ENCODE measurements at regions not wholly inside any gene's neighbourhood (a gene's known extent, or its start where the extent isn't known, plus 50 kb on each side); places are given as distances from the start of the nearest gene placed in this dataset.

DNA sequence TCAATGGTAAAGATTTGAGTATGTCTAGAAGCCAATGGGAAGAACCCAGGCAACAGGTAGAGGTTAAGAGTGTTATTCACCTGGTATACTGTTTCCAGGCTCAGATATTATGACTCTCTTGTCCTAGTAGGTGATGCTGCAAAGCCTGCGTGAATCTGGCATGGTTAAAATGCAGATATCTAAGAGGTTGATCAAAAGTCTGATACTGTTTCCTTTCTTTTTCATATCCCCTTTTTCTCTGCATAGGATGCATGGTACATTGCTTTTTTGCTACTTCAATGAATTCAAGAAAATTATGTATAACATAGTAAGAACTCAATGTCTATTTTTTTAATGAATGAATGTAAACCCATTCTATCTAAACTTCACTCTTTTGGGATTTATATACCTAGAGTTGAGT lies 284.3 kb upstream of the KHDRBS2 start:
- WGBS: 72% methylated on average over 1 of the region's 1 CpG
- Histone ChIP-seq H3K9me3 (ENCODE audit: control insufficient read depth, low read length) (no peaks in the 10 kb centered on the region), H3K4me3 (ENCODE audit: low read length) (no peak overlapping the region), H3K4me1 (ENCODE audit: control insufficient read depth, insufficient read depth, low read length) (no peaks in the 10 kb centered on the region), H3K27ac (ENCODE audit: low read length) (no peak overlapping the region), H3K27me3 (ENCODE audit: control insufficient read depth, insufficient read depth) (no peaks in the 10 kb centered on the region)
- no peak for DNase-seq
- ATAC-seq: no peak
- intact Hi-C loops (cut with DNase I): no loop called here

DNA sequence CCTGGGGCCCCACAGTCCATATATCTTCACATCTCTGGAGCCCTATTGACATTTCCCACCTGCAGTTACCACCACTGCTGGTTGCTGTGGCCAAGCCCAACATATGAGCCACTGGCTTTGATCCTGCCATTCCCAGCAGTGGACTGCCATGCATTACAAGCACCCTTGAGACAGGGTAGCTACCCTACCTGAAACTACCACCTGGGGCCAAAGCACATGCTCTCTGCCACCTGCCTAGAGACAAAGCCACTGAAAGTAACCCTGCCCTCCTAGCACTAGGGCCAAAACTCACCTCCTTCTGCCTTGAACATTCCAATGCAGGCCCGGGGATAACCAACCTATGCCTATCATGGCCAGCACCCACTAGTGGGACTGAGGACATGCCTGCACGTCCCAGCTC lies 255.5 kb upstream of the KHDRBS2 start:
- intact Hi-C loops (cut with DNase I): no loop called here
- no peak for ATAC-seq
- 69% methylated on average over 2 of the region's 2 CpGs for WGBS
- DNase-seq: no peak
- no peak overlapping the region for H3K27ac ChIP-seq (ENCODE audit: low read length)
- H3K4me3 ChIP-seq (ENCODE audit: low read length): no peak overlapping the region
- H3K27me3 ChIP-seq (ENCODE audit: control insufficient read depth, insufficient read depth): no peaks in the 10 kb centered on the region
- no peaks in the 10 kb centered on the region for H3K9me3 ChIP-seq (ENCODE audit: control insufficient read depth, low read length)
- no peaks in the 10 kb centered on the region for H3K4me1 ChIP-seq (ENCODE audit: control insufficient read depth, insufficient read depth, low read length)

- DNase-seq: no peak
- H3K27me3 ChIP-seq (ENCODE audit: control insufficient read depth, insufficient read depth): no peaks in the 10 kb centered on the region
- no peaks in the 10 kb centered on the region for H3K4me1 ChIP-seq (ENCODE audit: control insufficient read depth, insufficient read depth, low read length)
- H3K27ac ChIP-seq (ENCODE audit: low read length): no peak overlapping the region
- H3K4me3 ChIP-seq (ENCODE audit: low read length): no peak overlapping the region
- 48% methylated on average over 2 of the region's 2 CpGs for whole genome bisulfite sequencing
- intact Hi-C loops (cut with DNase I): no loop called here
- no peaks in the 10 kb centered on the region for H3K9me3 ChIP-seq (ENCODE audit: control insufficient read depth, low read length)
- no peak for ATAC-seq
Observed at GRCh38 chr6:62530985-62531384, 245.0 kb upstream of the KHDRBS2 start.

- H3K27ac ChIP-seq (ENCODE audit: low read length): no peak overlapping the region
- no peak overlapping the region for H3K4me3 ChIP-seq (ENCODE audit: low read length)
- DNase-seq (no peak), ATAC-seq (no peak)
- 68% methylated on average over 3 of the region's 3 CpGs for WGBS
- H3K4me1 ChIP-seq (ENCODE audit: control insufficient read depth, insufficient read depth, low read length): no peaks in the 10 kb centered on the region
- intact Hi-C loops (cut with DNase I): no loop called here
- no peaks in the 10 kb centered on the region for H3K9me3 ChIP-seq (ENCODE audit: control insufficient read depth, low read length)
- H3K27me3 ChIP-seq (ENCODE audit: control insufficient read depth, insufficient read depth): no peaks in the 10 kb centered on the region
Observed at GRCh38 chr6:62528894-62529526, 243.0 kb upstream of the KHDRBS2 start.

DNA sequence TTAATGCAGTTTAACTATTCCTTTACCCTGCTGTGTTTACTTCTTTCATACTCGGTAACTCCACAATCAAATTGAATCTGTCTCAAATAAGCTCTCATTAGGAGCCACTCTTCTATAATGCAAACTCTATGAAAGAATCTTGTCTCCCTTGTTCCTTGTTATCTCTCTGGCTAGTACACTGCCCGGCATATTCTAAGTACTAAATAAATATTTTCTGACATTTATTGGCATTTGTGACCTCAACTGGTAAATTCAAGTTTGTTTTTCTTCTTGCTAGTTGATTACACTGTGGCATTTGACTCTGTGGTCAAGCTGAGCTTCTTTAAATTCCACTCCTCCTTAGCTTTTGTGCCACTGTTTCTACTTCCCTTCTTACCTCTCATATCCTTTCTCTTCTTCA lies 237.6 kb upstream of the KHDRBS2 start:
- no peak for DNase-seq
- intact Hi-C loops (cut with DNase I): no loop called here
- Histone ChIP-seq H3K4me1 (ENCODE audit: control insufficient read depth, insufficient read depth, low read length) (no peaks in the 10 kb centered on the region), H3K27me3 (ENCODE audit: control insufficient read depth, insufficient read depth) (no peaks in the 10 kb centered on the region), H3K9me3 (ENCODE audit: control insufficient read depth, low read length) (no peaks in the 10 kb centered on the region), H3K4me3 (ENCODE audit: low read length) (no peak overlapping the region), H3K27ac (ENCODE audit: low read length) (no peak overlapping the region)
- 48% methylated on average over 2 of the region's 2 CpGs for WGBS
- ATAC-seq: no peak

DNA sequence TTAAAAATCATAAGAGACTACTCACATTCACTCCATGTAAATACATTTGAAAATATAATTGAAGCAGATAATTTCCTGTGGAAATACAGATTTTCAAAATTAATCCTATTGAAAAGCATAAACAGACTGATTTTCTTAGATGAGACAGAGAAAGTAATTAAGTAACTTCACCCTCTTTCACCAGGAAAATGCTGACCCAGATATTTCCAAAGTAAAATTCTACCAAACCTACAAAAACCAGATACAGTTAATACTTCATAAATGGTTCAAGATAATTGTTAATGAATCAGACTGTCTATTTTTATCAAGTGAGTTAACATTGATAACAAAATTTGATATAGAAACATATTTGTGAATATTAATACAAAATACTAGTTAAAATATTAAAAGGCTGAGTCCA lies 233.5 kb upstream of the KHDRBS2 start:
- H3K4me3 ChIP-seq (ENCODE audit: low read length): no peak overlapping the region
- DNase-seq: no peak
- H3K27ac ChIP-seq (ENCODE audit: low read length): no peak overlapping the region
- no peaks in the 10 kb centered on the region for H3K27me3 ChIP-seq (ENCODE audit: control insufficient read depth, insufficient read depth)
- H3K4me1 ChIP-seq (ENCODE audit: control insufficient read depth, insufficient read depth, low read length): no peaks in the 10 kb centered on the region
- no peaks in the 10 kb centered on the region for H3K9me3 ChIP-seq (ENCODE audit: control insufficient read depth, low read length)
- intact Hi-C loops (cut with DNase I): no loop called here
- ATAC-seq: no peak

- intact Hi-C loops (cut with DNase I): no loop called here
- no peaks in the 10 kb centered on the region for H3K27me3 ChIP-seq (ENCODE audit: control insufficient read depth, insufficient read depth)
Observed at GRCh38 chr6:62516291-62517141, 230.5 kb upstream of the KHDRBS2 start.

GRCh38 chr6:62492192-62492822 lies 206.3 kb upstream of the KHDRBS2 start:
- 79% methylated on average over 11 of the region's 11 CpGs for WGBS
- intact Hi-C loops (cut with DNase I): no loop called here
- Histone ChIP-seq H3K9me3 (ENCODE audit: control insufficient read depth, low read length) (no peaks in the 10 kb centered on the region), H3K27ac (ENCODE audit: low read length) (no peak overlapping the region), H3K4me1 (ENCODE audit: control insufficient read depth, insufficient read depth, low read length) (no peaks in the 10 kb centered on the region), H3K27me3 (ENCODE audit: control insufficient read depth, insufficient read depth) (no peaks in the 10 kb centered on the region), H3K4me3 (ENCODE audit: low read length) (no peak overlapping the region)
- DNase-seq: peak in 1 of 3 donors; percentile 19
- no peak for ATAC-seq

More at GRCh38 chr6:62516291-62517141, 230.5 kb upstream of the KHDRBS2 start:
- Histone ChIP-seq H3K9me3 (ENCODE audit: control insufficient read depth, low read length) (no peaks in the 10 kb centered on the region), H3K4me1 (ENCODE audit: control insufficient read depth, insufficient read depth, low read length) (no peaks in the 10 kb centered on the region), H3K4me3 (ENCODE audit: low read length) (no peak overlapping the region), H3K27ac (ENCODE audit: low read length) (no peak overlapping the region)
- 22% methylated on average over 7 of the region's 7 CpGs for WGBS
- ATAC-seq: no peak
- no peak for DNase-seq

GRCh38 chr6:62480544-62480943 lies 194.5 kb upstream of the KHDRBS2 start:
- no peak for DNase-seq
- intact Hi-C loops (cut with DNase I): no loop called here
- Histone ChIP-seq H3K4me1 (ENCODE audit: control insufficient read depth, insufficient read depth, low read length) (no peaks in the 10 kb centered on the region), H3K4me3 (ENCODE audit: low read length) (no peak overlapping the region), H3K27ac (ENCODE audit: low read length) (no peak overlapping the region), H3K27me3 (ENCODE audit: control insufficient read depth, insufficient read depth) (no peaks in the 10 kb centered on the region), H3K9me3 (ENCODE audit: control insufficient read depth, low read length) (no peaks in the 10 kb centered on the region)
- 76% methylated on average over 1 of the region's 1 CpG for WGBS
- no peak for ATAC-seq

DNA sequence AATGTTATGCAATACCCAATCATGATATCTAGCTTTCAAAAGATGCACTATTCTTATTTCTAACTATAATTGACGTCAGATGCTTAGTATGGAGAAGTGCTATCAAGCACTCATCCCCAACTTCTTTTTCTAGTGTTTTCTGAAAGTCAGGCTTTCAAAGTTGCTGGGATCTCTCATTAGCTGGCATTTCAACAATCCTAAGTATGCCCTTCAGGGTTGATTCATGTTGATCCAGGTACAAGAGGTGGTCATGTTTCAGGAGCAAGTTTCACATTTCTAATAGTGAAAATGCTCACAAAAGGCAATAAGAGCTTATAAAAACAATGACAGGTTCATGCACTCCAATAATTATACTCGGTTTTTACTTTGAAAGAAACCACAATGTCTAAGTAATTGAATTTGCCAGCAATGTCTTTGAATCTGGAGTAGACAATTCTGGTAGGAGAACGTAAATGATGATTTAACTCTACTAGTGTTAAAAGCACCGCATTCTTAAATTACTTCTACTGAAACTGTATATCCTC lies 193.7 kb upstream of the KHDRBS2 start:
- no peak for ATAC-seq
- no peak for DNase-seq
- Histone ChIP-seq H3K27me3 (ENCODE audit: control insufficient read depth, insufficient read depth) (no peaks in the 10 kb centered on the region), H3K9me3 (ENCODE audit: control insufficient read depth, low read length) (no peaks in the 10 kb centered on the region), H3K27ac (ENCODE audit: low read length) (no peak overlapping the region), H3K4me1 (ENCODE audit: control insufficient read depth, insufficient read depth, low read length) (no peaks in the 10 kb centered on the region), H3K4me3 (ENCODE audit: low read length) (no peak overlapping the region)
- intact Hi-C loops (cut with DNase I): no loop called here
- 71% methylated on average over 4 of the region's 4 CpGs for WGBS

DNA sequence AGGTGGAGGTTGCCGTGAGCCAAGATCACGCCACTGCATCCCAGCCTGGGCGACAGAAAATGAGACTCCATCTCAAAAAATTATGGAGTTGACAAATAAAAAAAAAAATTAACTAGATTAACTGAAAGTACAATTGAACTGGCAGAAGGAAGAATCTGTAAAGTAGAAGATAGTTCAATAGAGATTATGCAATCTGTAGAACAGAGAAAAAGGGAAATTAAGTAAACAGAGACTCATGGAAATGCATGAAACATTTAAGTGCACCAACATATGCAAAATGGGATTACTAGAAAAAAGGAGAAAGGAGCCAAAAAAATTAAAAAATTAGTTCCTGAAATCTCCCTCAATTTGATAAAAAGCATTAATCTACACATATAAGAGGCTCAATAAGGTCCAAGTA lies 188.8 kb upstream of the KHDRBS2 start:
- no peak overlapping the region for H3K4me3 ChIP-seq (ENCODE audit: low read length)
- H3K27me3 ChIP-seq (ENCODE audit: control insufficient read depth, insufficient read depth): no peaks in the 10 kb centered on the region
- intact Hi-C loops (cut with DNase I): no loop called here
- no peak for ATAC-seq
- H3K27ac ChIP-seq (ENCODE audit: low read length): no peak overlapping the region
- H3K9me3 ChIP-seq (ENCODE audit: control insufficient read depth, low read length): no peaks in the 10 kb centered on the region
- no peak for DNase-seq
- H3K4me1 ChIP-seq (ENCODE audit: control insufficient read depth, insufficient read depth, low read length): no peaks in the 10 kb centered on the region
- WGBS: 89% methylated on average over 3 of the region's 3 CpGs
